A673 (cell line): ENCODE measurements at regions not wholly inside any gene's neighbourhood (a gene's known extent, or its start where the extent isn't known, plus 50 kb on each side); places are given as distances from the start of the nearest gene placed in this dataset.

ENCODE experiments used
- CTCF ChIP-seq: fragments of 300-800, 200-600 bp; sonication (generic); conservative IDR thresholded peaks from 2 replicates; pipeline ENCODE4 v1.5.1; 2017; ENCODE audit warnings: low read depth, mild to moderate bottlenecking, antibody characterized with exemption, low read length, moderate library complexity, mixed read lengths
- EZH2 ChIP-seq: fragments of 200-600 bp; sonication (generic); IDR thresholded peaks from 2 replicates; pipeline ENCODE4 v1.6.1; 2017; ENCODE audit warnings: borderline replicate concordance, low read depth, mild to moderate bottlenecking, mixed read lengths, antibody characterized with exemption, low read length; ENCODE audit not compliant: poor library complexity, severe bottlenecking

DNA sequence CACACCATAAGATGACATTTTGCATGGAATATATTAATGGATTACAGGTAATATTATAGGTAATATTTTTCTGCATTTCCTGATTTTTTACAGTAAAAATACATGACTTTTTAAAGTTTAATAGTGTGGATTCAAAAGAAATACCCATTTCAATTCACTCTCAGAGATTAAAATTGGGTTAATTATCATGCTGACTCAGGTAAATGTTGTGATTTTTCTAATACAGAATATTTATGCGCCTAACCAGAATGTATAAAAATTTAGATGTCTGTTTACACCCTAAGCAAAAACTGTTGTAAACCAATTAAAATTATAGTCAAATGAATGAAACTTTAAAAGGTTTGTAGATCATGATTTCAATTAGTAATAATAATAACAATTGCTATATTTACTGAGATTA lies 117.2 kb upstream of the FLRT2 start:
- no peak for TF ChIP-seq CTCF
- no peak for TF ChIP-seq EZH2
